Activated CD8-positive, alpha-beta memory T cell treated with anti-CD3 and anti-CD28 coated beads for 36 hours (primary cell): ENCODE measurements at regions not wholly inside any gene's neighbourhood (a gene's known extent, or its start where the extent isn't known, plus 50 kb on each side); places are given as distances from the start of the nearest gene placed in this dataset.

Experiments
- CTCF ChIA-PET: fragments of 350-600 bp; sonication (Branson Sonifier 250); formaldehyde crosslinking; loops from one replicate; lab custom pipeline; 2021; ENCODE audit warnings: antibody characterized with exemption; lab: Charles Lee
- POLR2A ChIA-PET: fragments of 350-600 bp; sonication (Branson Sonifier 250); formaldehyde crosslinking; loops from one replicate; lab custom pipeline; 2021; ENCODE audit warnings: antibody characterized with exemption; lab: Charles Lee

DNA sequence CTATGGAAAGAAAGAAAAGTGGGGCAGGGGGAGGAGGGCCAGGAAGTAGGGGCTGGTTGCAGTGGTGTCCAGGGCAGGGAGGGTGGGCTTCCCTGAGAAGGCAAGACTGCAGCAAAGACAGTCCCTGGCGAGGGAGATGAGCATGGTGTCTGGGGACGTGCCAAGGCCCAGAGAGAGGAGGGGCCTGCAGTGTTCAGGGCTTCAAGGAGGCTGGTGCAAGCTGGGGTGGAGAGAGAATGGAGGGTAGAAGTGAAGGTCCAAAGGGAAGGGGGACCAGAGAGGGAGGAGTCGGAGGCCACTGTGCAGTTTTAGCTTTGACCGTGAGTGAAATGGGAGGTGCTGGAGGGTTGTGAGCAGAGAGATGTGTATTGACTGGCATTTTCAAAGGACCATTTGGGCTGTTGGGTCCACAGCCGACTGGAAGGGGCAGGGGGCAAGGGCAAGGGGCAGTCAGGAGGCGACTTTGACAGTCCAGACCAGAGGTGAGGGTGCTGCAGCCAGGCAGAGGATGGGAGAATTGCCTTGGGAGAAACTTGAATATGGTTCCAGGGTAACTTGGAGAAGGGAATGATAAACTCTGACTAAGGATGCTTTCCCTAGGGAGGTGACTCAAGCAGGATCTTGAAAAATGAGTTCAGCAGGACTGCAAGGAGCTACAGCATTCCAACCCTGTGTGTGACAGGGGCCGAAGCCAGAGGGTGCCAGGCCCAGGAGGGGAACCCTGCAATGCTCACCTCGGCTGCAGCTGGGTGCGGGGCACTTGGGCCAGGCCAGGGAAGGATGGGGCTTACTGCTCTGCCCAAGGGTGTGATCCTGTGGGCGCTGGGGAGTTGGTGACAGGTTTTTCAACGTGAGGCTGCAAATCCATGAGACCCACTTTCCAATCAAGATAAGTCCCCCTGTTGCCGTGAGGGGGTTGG is 177.1 kb upstream of the HAAO start:
- ChIA-PET POLR2A (interaction anchor here (0.6 kb wide), 1 partner anchor 608 kb away, joined by 4 read pairs; no protein-coding TSS in a partner anchor), CTCF (no interaction called here)

DNA sequence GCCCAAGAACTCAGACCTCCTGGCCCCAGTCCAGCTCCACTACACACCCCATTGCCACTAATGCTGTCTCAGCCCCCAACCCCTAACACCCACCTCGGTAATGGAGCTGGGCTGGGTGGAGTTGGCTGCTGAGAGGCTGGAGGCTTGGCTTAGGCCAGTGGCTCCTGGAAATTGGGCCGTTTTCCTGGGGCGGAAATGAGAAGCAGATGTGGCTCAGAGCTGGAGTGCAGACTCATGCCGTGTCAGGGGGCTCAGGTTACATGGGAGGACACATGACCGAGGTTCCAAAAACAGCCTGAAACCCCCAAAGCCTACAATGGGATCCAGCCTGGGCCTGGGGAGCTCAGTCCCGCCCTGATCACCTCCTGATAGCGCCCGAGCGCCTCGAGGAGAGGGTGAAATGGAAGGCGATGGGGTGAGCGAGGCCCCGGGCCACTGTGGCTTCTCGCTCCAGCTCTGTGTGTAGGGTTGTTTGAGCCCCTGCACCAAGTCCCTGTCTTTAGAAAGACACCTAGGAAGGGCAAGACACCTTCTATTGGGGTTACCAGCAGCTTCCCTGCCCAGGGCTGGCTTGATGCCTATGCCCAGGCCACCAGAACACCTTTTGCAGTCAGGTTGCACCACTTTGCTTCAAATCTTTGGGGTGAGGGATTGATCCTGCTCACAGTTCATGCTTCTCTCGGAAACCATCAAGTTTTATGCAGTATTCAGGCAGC is 175.7 kb upstream of the HAAO start:
- ChIA-PET POLR2A (no interaction called here), CTCF (no interaction called here)

DNA sequence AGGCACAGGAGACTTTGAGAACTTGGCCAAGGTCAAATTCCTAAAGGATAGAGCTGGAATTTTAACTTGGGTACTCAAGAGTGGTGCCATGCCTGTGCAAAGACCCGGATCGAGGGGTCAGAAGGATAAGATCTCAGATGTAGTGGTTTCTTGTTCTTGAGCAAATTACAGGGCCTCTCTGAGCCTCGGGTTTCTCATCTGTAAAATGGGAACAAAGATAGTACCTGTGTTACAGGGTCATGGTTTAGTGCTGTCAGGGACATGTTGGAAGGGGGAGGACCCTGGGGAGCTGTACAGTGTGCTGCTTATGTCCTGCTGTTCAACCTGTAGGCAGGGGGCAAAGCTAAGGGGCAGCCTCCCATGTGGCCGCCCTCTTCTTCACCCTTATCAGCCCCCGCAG is 173.5 kb upstream of the HAAO start:
- CTCF ChIA-PET, result interaction anchor here (1.8 kb wide), 1 partner anchor 9 kb away, joined by 5 read pairs; no protein-coding TSS in a partner anchor
- POLR2A ChIA-PET, result no interaction called here

DNA sequence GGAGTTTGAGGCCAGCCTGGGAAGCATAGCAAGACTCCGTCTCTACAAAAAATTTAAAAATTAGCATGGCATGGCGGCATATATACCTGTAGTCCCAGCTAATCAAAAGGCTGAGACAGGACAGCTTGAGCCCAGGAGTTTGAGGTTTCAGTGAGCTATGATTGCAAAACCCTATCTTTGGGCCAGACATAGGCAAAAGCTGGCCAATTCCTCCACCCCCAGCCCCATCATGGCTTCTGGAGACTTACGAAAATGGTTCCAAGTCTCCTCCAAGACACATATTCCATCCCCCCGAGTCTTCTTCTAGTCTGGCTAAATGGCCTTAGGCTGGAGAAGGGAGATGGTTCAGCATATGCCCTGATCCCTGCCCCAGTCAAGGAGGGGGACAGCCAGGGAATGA is 172.8 kb upstream of the HAAO start:
- ChIA-PET CTCF (interaction anchor here (1.8 kb wide), 1 partner anchor 10 kb away, joined by 5 read pairs; no protein-coding TSS in a partner anchor), POLR2A (no interaction called here)

DNA sequence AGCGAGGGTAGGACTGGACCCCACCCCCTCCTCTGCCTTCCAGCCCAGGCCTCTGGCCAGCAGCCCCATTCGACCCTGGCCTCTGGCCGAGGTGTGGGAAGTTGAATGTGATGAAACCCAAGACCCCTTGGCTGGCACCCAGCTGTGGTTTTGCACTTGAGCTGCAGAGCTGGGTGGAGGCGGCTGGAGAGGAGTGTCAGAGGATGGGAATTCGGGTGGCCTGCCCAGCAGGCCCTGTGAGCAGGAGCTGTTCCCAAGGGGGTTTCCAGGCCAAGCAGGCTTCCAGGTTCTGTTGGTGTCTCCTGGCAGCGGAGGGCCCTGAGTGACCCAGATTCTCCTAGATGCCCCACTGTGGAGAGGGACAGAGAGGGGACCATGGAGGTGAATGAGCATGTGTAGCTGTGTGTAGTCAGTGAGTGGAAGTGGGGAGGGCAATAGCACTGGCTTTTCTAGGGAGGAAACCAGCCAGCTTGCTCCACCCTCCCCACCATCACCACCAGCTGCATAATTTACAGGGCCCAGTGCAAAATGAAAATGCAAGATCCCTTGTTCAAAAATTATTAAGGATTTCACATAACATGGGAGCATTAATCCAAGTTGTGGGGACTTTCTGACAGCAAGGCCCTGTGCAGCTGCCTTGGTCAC is 172.2 kb upstream of the HAAO start:
- POLR2A ChIA-PET, result interaction anchor here (0.6 to 0.7 kb wide), 2 partner anchors 236 to 810 kb away, joined by 3 read pairs; no protein-coding TSS in a partner anchor
- CTCF ChIA-PET, result interaction anchor here (0.6 to 1.8 kb wide), 3 partner anchors 11 to 768 kb away, joined by 3 to 5 read pairs (median 4); no protein-coding TSS in a partner anchor

DNA sequence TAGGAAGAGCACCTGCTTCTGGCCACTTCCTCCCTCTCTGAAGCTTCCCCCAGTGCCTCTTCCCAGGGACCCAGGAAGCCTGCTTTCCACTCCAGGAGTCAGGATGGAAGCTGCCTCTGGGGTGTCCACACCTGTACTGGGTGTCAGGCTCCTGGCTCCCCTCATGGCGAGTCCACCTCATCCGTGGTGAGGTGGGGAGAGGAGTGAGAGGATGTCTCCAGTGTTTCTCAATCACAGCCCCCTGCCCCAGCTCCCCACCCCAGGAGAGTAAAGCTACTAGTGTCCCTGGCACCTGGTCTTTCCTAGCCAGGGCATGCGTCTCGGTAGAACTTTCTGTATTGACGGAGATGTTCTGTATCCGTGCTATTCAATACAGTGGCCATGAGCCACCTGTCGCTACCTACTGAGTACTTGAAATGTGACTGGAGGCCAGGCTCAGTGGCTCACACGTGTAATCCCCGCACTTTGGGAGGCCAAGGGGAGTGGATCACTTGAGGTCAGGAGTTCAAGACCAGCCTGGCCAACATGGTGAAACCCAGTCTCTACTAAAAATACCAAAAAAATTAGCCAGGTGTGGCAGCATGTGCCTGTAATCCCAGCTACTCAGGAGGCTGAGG is 171.2 kb upstream of the HAAO start:
- POLR2A ChIA-PET, result interaction anchor here (0.6 kb wide), 1 partner anchor 237 kb away, joined by 3 read pairs; no protein-coding TSS in a partner anchor
- CTCF ChIA-PET, result no interaction called here

DNA sequence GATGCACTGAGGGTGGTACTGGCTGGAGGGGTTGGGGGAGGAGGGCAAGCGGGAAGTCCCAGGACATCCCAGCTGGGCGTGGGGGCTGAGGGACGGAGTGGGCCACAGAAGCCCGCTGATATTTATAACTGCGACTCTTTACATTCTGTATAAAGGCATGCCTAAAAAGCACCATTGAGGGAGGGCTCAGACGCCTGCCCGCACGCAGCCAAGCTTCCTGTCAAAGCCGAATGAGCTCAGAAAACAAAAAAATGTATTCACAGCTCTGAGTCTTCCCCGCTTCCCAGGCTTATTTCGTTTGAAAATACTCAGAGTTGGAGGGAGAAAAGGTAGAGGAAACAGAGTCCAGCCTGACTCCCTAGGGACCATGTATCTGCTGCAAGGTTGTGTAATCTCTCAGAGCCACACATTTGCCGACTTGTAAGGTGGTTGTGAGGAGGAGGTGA is 170.1 kb upstream of the HAAO start:
- ChIA-PET POLR2A (no interaction called here), CTCF (no interaction called here)

DNA sequence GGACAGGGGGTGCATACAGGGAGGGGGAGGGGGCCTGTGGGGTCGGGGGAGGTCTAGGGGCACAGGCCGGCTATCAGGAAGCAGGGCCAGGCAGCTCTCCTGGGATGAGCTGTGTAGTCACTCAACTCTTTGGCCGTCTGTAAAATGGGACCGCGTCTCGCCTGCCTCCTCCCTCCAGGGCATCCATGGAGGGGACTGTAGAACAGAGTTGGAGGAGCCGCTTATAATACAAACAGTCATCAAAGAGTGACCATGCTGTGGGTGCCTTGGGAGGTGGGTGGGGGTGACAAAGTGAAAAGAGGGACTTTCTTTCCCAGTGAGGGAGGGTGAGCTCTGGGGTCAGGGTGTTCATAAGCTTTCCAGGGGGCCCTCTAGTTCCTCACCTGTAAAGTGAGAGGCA is 169.6 kb upstream of the HAAO start:
- POLR2A ChIA-PET, result no interaction called here
- CTCF ChIA-PET, result no interaction called here

DNA sequence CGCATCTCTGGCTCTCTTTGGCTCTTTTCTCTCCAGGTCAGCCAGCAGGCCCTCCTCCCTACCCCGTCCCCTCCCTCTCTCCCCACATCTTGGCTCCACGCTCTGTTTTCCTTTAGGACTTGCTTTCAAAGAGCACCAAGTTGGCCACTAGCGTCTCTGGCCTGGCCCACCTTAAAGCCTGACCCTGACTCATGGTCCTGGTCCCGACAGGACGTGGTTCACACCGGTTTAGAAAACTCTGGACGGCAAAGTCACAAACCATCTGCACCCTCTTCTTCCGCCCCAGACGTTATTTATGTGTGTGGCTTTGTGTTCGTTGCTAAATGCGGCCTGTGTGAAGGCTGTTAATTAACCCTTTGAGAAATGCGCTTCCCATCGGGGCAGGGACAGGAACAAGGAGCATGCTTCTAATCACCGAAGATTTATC is 169.0 kb upstream of the HAAO start:
- ChIA-PET CTCF (no interaction called here), POLR2A (no interaction called here)

DNA sequence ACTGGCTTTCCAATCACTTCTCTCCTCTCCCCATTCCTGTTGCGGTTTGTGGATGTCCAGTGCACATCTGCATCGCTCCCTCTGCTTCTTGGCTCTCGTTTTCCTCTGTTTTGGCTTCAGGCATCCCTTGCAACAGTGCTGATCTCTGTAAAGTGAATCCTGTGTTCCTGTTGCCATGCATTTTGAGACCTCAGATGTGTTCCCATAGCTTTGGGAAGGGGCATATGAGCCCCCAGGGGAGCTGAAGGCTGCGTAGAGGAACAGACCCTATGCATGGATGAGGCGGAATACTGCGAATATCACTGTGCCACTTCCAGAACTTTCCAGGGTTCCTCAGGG is 168.4 kb upstream of the HAAO start:
- CTCF ChIA-PET, result interaction anchor here (0.5 to 0.6 kb wide), 2 partner anchors 60 to 215 kb away, joined by 3 read pairs; no protein-coding TSS in a partner anchor
- POLR2A ChIA-PET, result no interaction called here

DNA sequence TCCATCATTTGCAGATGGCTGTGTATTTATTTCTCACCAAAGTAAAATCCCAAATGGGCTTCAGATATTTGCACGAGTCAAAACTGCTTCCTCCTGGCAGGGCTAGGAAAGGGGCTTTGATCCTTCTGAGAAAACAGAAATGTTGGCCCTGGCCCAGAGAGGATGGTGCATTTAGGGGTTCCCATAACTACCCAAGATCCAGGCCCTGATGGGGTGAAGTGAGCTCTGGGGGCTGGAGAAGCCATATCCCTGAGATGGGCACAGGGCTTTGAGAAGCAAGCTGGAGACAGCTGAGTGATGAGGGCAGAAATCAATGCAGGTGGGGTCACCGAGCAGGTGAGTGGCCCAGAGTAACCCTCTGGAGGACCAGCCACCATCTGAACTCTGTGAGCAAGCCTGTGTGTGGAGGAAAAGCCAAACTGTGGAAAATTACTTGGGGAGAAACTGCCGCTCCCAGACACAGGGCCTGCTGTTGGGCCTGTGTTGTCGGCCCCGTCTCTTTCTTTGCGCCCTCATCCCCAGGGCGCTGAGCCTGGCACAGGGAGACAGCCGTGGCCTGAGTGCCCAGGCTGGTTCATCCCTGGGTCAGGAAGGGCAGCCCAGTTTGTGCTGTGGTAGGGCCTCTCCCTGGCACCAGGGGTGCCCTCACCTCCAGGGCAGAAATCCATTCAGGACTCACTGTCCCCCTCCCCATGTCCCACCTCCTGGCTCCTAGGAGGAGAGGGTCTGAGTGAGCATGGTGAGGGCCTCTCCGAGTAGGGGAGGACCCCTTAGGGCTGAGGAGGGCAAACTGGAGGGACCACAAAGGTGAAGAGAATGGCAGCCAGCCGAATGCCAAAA is 167.8 kb upstream of the HAAO start:
- CTCF ChIA-PET, result interaction anchor here (0.5 to 0.6 kb wide), 2 partner anchors 60 to 216 kb away, joined by 3 read pairs; no protein-coding TSS in a partner anchor
- POLR2A ChIA-PET, result no interaction called here

DNA sequence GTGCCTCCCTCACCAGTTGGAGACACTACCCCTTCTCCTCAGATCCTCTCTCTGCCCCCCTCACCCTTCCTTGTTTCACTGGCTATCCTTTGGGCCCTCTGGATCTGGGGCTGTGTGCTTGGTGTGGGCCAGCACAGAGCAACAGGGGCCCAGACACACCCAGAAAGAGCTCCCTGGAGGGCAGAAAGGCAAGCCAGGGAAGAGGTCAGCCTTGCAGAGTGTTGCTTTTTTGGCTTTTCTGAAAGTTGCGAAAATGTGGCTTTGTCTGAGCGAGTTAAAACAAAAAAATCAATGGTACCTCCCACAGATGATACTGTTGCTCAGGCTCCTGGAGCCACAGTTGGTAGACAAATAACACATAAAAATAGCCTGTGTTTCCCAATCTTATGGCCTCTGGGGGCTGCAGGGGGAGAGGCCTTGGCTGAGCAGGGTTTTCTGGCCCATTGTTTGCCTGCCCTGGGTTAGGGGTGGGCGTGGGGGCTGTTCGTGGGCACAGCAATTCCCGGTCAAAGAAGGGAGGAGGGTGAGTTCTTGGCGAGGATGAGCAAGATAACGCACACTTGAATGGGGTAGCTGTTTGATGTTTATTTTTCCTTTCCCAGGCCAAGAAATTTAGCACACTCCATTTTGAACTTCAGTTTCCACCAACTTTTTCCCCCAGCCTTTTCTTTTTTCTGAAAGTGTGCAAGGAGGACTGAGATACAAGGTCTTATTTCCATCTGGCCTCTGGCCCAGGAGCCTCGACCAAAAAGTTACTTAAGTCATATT is 167.0 kb upstream of the HAAO start:
- CTCF ChIA-PET, result no interaction called here

DNA sequence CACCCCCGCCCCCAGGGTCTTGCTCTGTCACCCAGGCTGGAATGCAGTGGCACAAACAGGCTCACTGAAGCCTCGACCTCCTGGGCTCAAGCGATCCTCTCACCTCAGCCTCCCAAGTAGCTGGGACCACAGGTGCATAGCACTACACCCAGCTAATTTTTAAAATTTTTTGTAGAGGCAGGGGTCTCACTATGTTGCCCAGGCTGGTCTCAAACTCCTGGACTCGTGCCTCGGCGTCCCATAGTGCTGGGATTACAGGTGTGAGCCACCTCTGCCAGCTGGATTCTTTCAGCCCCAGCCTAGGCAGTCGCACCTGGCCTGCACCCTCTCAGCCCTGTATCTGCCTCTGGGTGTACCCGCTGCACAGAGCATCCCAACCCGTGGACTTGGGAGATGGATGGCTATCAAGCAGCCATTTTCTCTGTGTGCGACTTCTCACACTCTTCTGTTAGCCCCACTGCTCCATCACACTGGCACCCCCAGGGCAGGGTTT is 166.4 kb upstream of the HAAO start:
- CTCF ChIA-PET, result no interaction called here
- POLR2A ChIA-PET, result no interaction called here

More for the DNA sequence above, 167.0 kb upstream of the HAAO start:
- POLR2A ChIA-PET, result no interaction called here

DNA sequence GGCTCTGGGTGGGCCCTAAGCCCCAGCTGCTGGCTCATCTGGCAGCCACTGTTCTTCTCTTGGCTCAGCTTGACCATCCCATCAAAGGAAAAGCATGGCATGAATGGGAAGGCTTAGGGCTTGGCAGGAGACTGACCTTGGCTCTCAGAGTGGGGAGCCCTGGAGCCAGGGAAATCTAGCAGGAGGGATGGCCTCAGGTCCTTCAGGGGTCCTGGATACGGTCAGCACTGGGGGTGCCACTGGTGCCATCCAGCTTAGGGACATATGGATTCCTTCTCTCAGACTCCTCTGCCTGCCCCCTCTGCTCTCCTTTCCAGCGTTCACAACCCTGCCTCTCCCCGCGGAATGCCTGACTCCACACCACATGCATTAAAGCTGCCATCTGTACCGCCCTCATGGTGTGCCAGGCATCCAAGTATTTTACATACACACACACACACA is 165.5 kb upstream of the HAAO start:
- CTCF ChIA-PET, result interaction anchor here (1.0 kb wide), 1 partner anchor 271 kb away, joined by 3 read pairs; no protein-coding TSS in a partner anchor
- POLR2A ChIA-PET, result no interaction called here

DNA sequence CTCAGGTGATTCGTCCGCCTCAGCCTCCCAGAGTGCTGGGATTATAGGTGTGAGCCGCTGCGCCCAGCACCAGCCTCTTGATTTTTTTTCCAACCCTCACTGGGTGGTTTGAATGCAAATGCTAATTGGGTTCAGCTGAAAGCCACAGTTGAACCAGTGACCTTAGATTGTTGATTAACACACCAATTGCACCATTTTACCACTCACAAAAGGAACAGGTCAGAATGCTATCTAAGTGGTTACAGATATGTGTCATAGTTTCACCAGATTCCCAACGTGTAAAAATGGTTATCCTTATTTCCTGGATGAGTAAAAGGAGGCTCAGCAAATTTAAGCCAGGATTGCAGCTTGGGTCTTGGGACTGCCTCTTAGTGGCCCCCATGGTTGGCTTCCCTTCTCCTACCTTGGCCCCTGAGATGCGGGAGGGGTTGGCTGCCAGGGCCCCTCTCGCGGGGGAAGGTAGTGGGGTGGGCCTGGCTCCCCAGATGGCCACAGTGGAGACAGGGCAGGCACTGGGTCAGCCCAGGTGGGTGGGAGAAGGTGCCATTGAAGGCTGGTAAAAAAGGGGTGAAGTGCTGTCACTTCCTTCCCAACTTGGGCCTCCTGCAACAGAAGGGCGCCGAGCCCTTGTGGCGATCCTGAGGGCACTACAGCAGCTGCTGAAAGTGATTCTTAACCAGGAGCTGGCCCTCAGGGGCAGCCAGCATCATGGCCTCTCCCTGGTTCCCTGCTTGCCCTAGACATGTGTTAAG is 164.9 kb upstream of the HAAO start:
- POLR2A ChIA-PET, result no interaction called here
- CTCF ChIA-PET, result interaction anchor here (0.6 to 1.0 kb wide), 2 partner anchors 10 to 272 kb away, joined by 3 read pairs; no protein-coding TSS in a partner anchor

DNA sequence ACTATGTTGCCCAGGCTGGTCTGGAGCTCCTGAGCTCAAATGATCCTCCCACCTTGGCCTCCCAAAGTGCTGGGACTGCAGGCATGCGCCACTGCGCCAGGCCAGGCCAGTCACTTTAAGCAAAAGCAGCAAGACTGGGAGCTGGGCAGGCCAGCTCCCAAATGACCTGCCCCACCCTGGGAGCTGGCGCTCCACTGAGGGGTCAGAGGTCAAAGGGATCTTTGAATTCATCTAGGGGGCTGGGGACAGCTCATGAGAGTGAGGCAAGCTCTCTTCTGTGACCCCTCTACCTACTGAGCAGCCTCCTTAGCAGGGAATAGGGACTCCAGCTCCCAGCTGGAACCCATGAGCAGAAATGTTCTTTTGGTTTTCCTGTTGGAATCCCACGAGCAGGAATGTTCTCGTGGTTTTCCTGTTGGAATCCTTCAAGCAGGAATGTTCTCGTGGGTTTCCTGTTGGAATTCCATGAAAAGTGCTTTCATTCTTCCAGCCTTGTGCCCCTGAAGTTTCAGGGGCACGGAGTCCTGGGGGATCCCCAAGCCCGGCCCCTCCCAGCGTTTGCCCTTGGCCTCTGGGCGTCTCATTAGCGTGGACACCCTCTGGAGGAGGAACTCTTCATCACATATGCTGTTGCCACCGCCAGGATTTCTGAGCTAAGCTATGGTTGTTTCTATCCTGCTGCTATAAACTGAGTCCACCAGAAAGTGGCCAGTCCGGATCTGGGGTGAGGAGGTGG is 162.0 kb upstream of the HAAO start:
- ChIA-PET POLR2A (no interaction called here), CTCF (interaction anchor here (1.0 kb wide), 1 partner anchor 275 kb away, joined by 3 read pairs; no protein-coding TSS in a partner anchor)
